Glomerular visceral epithelial cell (primary cell): ENCODE measurements at regions not wholly inside any gene's neighbourhood (a gene's known extent, or its start where the extent isn't known, plus 50 kb on each side); places are given as distances from the start of the nearest gene placed in this dataset.
A peak's percentile ranks its signal among the peaks of the same experiment; 100 is the strongest.

Experiments
- DNase-seq: peaks from one replicate; pipeline ENCODE4 v3.0.0-alpha.2; 2016; ENCODE audit errors: extremely low spot score

GRCh38 chr9:118401546-118401945 is 697.3 kb downstream of the TLR4 start:
- peak; percentile 12 for DNase-seq

- DNase-seq: no peak
Measured at GRCh38 chr9:118414676-118415075, 710.5 kb downstream of the TLR4 start.

GRCh38 chr9:118418887-118419565 is 714.8 kb downstream of the TLR4 start:
- DNase-seq: peak; percentile 32

GRCh38 chr9:118419676-118420075 is 715.5 kb downstream of the TLR4 start:
- DNase-seq: no peak

GRCh38 chr9:118422508-118422907 is 718.3 kb downstream of the TLR4 start:
- no peak for DNase-seq

GRCh38 chr9:118423021-118423420 is 718.8 kb downstream of the TLR4 start:
- DNase-seq: no peak

- DNase-seq: no peak
Measured at GRCh38 chr9:118423721-118424120, 719.5 kb downstream of the TLR4 start.

GRCh38 chr9:118426772-118427171 is 722.6 kb downstream of the TLR4 start:
- no peak for DNase-seq

- DNase-seq: no peak
Measured at GRCh38 chr9:118438810-118439209, 734.6 kb downstream of the TLR4 start.

- DNase-seq: no peak
Measured at GRCh38 chr9:118439441-118439840, 735.2 kb downstream of the TLR4 start.

- DNase-seq: no peak
Measured at GRCh38 chr9:118444403-118444802, 740.2 kb downstream of the TLR4 start.

- no peak for DNase-seq
Measured at GRCh38 chr9:118446943-118447639, 742.9 kb downstream of the TLR4 start.

- no peak for DNase-seq
Measured at GRCh38 chr9:118449554-118449953, 745.4 kb downstream of the TLR4 start.

- no peak for DNase-seq
Measured at GRCh38 chr9:118455259-118455658, 751.1 kb downstream of the TLR4 start.

- no peak for DNase-seq
Measured at GRCh38 chr9:118455788-118456187, 751.6 kb downstream of the TLR4 start.

- DNase-seq: no peak
Measured at GRCh38 chr9:118457171-118458000, 753.2 kb downstream of the TLR4 start.

GRCh38 chr9:118459913-118460312 is 755.7 kb downstream of the TLR4 start:
- no peak for DNase-seq

GRCh38 chr9:118463419-118463818 is 759.2 kb downstream of the TLR4 start:
- DNase-seq: no peak

- no peak for DNase-seq
Measured at GRCh38 chr9:118473521-118473920, 769.3 kb downstream of the TLR4 start.

GRCh38 chr9:118478752-118479151 is 774.5 kb downstream of the TLR4 start:
- no peak for DNase-seq

GRCh38 chr9:118482306-118482705 is 778.1 kb downstream of the TLR4 start:
- DNase-seq: no peak

GRCh38 chr9:118483677-118484076 is 779.5 kb downstream of the TLR4 start:
- DNase-seq: no peak

GRCh38 chr9:118503236-118503635 is 799.0 kb downstream of the TLR4 start:
- DNase-seq: no peak
